Lung (tissue), 11 donors: ENCODE measurements at regions not wholly inside any gene's neighbourhood (a gene's known extent, or its start where the extent isn't known, plus 50 kb on each side); places are given as distances from the start of the nearest gene placed in this dataset.

Source experiments
- ATAC-seq: fragments of 200-7000 bp; cut with Tn5 transposase; one replicate; pipeline ENCODE4 v1.9.1; 2020; ENCODE audit warnings: moderate number of reproducible peaks; ENCODE audit not compliant: insufficient read depth, low FRiP score
- DNase-seq, 3 donors: peaks; one replicate each; pipeline ENCODE4 v3.0.0-alpha.2; 2013 to 2017
- H3K27ac ChIP-seq, 2 donors: one replicate each; pipeline ENCODE4 v1.5.1; 2013; ENCODE audit warnings: mild to moderate bottlenecking in 2 of 2, moderate library complexity in 2 of 2, control low read depth in 1 of 2, inconsistent platforms in 1 of 2, low read depth in 1 of 2, low read length in 1 of 2
- H3K27me3 ChIP-seq, 3 donors: one replicate each; pipeline ENCODE4 v1.5.1; 2013; ENCODE audit warnings: low read length in 2 of 3; ENCODE audit not compliant: control insufficient read depth in 3 of 3, insufficient read depth in 3 of 3
- H3K36me3 ChIP-seq, 4 donors: one replicate each; pipeline ENCODE4 v1.5.1; 2013; ENCODE audit warnings: low read length in 4 of 4, mild to moderate bottlenecking in 1 of 4, moderate library complexity in 1 of 4; ENCODE audit not compliant: control insufficient read depth in 4 of 4, insufficient read depth in 4 of 4
- H3K4me1 ChIP-seq, 5 donors: one replicate each; pipeline ENCODE4 v1.5.1; 2013; ENCODE audit warnings: low read length in 5 of 5, mild to moderate bottlenecking in 2 of 5, moderate library complexity in 1 of 5; ENCODE audit not compliant: control insufficient read depth in 5 of 5, insufficient read depth in 5 of 5
- H3K4me3 ChIP-seq: one replicate; pipeline ENCODE4 v1.5.1; 2013; ENCODE audit warnings: mild to moderate bottlenecking, control low read depth, moderate library complexity
- H3K9ac ChIP-seq, 2 donors: one replicate each; pipeline ENCODE4 v1.5.1; 2013; ENCODE audit warnings: low read length in 2 of 2, control low read depth in 1 of 2; ENCODE audit not compliant: insufficient read depth in 1 of 2
- H3K9me3 ChIP-seq, 4 donors: one replicate each; pipeline ENCODE4 v1.5.1; 2013; ENCODE audit warnings: low read length in 3 of 4, mild to moderate bottlenecking in 1 of 4, moderate library complexity in 1 of 4; ENCODE audit not compliant: control insufficient read depth in 4 of 4, insufficient read depth in 3 of 4
- WGBS, 2 donors: extraction: QIAGEN DNeasy Blood & Tissue Kit; methylation state at CpG; one replicate each; pipeline ENCODE4 v1.1.7; 2013; 5-methylcytosine and 5-hydroxymethylcytosine counted together
- TF ChIP-seq, protein P1 (sequence below): IDR thresholded peaks from 2 replicates; pipeline ENCODE4 v1.5.1; 2012; ENCODE audit warnings: mild to moderate bottlenecking; ENCODE audit errors: control extremely low read depth, extremely low read depth
- donor health status: control.
- donor health status: control.
- donor health status: Bipolar disorder and iron deficiency.
- donor health status: healthy.
- donor health status: DM: yes; HTN: yes; CAD: no.

DNA sequence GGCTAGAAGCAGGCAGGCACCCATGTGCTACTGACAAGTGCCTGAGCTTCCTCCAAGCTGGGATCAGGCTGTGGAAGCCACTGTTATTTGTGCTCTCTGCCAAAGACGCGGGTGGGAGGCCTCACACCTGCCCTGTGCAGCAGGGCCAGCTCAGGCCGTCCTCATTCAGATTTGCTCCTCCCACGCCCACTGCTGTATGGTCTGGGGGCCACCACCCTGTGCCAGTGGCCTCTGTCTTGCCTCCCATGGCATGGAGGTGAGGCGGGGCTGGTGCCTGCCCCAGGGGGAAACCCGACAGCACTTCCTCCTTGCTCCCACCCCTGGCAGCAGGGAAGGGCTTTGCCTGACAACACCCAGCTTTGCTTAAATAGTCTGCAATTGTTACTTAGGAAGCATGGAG is 356.5 kb upstream of the CDH8 start:
- Histone ChIP-seq H3K27me3 (no peaks in the 10 kb centered on the region), H3K9ac (no peak overlapping the region), H3K9me3 (peaks cover 0 to 3% (median 0%) of the 10 kb centered on the region in 4 donors), H3K27ac (no peak overlapping the region), H3K4me3 (no peak overlapping the region), H3K36me3 (no peaks in the 10 kb centered on the region), H3K4me1 (no peaks in the 10 kb centered on the region)
- TF ChIP-seq, protein P1, sequence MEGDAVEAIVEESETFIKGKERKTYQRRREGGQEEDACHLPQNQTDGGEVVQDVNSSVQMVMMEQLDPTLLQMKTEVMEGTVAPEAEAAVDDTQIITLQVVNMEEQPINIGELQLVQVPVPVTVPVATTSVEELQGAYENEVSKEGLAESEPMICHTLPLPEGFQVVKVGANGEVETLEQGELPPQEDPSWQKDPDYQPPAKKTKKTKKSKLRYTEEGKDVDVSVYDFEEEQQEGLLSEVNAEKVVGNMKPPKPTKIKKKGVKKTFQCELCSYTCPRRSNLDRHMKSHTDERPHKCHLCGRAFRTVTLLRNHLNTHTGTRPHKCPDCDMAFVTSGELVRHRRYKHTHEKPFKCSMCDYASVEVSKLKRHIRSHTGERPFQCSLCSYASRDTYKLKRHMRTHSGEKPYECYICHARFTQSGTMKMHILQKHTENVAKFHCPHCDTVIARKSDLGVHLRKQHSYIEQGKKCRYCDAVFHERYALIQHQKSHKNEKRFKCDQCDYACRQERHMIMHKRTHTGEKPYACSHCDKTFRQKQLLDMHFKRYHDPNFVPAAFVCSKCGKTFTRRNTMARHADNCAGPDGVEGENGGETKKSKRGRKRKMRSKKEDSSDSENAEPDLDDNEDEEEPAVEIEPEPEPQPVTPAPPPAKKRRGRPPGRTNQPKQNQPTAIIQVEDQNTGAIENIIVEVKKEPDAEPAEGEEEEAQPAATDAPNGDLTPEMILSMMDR = no peak
- no peak for DNase-seq
- 72 to 82% methylated on average over 6 of the region's 6 CpGs for WGBS, 2 donors
- ATAC-seq = no peak

DNA sequence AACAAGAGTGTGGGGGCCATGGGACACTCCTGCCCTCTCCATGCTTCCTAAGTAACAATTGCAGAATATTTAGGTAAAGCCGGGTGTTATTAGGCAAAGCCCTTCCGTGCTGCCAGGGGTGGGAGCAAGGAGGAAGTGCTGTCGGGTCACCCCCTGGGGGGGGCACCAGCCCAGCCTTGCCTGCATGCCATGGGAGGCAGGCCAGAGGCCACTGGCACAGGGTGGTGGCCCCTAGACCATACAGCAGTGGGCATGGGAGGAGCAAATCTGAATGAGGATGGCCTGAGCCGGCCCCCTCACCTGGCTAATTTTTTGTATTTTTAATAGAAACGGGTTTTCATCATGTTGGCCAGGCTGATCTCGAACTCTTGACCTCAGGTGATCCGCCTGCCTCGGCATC is 355.7 kb upstream of the CDH8 start:
- TF ChIP-seq, protein P1 = no peak
- no peak for DNase-seq
- no peak overlapping the region for H3K4me3 ChIP-seq
- H3K9me3 ChIP-seq = peaks cover 0 to 3% (median 0%) of the 10 kb centered on the region in 4 donors
- 83 to 85% methylated on average over 8 of the region's 8 CpGs for WGBS, 2 donors
- no peak for ATAC-seq
- H3K36me3 ChIP-seq = no peaks in the 10 kb centered on the region
- H3K27ac ChIP-seq = no peak overlapping the region
- no peak overlapping the region for H3K9ac ChIP-seq
- H3K4me1 ChIP-seq = no peaks in the 10 kb centered on the region
- H3K27me3 ChIP-seq = no peaks in the 10 kb centered on the region

DNA sequence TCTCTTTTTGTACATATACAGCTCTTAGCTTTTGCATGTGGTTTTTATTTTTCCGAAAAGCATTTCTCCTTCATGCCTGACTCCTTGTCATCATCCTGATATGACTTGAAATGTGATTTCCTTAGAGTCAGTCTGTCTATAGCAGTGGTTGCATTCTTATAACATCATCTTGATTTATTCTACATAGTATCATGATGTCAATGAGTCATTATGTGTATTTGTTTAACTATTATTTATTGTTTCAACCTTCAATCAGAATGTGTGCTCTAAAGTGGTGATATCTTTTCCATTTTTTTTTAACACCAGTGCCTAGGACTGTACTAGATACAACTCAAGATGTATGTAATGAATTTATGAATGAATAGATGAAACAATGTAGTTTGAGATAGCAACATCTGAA is 354.9 kb upstream of the CDH8 start:
- ATAC-seq (no peak), DNase-seq (no peak)
- Histone ChIP-seq H3K27me3 (no peaks in the 10 kb centered on the region), H3K4me3 (no peak overlapping the region), H3K4me1 (no peaks in the 10 kb centered on the region), H3K27ac (no peak overlapping the region), H3K9me3 (peaks cover 0 to 3% (median 0%) of the 10 kb centered on the region in 4 donors), H3K9ac (no peak overlapping the region), H3K36me3 (no peaks in the 10 kb centered on the region)
- TF ChIP-seq, protein P1 = no peak
- WGBS, 2 donors = 84 to 86% methylated on average over 1 of the region's 1 CpG

DNA sequence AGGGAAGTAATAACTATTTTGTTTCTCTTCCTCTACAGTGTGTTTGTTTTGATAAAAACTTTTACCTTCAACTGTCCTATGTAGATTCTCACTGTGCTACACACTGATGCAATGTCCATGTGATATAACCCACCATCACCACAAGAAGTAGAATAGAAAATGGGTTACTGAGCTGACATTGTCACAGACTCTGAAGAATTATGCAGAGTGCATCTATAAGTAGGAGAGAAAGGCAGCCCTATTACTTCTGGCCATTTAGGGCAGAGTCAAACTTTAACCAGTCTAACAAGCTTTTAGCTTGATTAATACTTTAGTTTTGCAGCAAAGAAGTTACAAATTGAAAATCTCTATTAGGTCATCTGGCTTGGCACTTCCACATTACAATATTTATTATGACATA is 354.0 kb upstream of the CDH8 start:
- Histone ChIP-seq H3K9ac (no peak overlapping the region), H3K4me3 (no peak overlapping the region), H3K27ac (no peak overlapping the region), H3K4me1 (no peaks in the 10 kb centered on the region), H3K36me3 (no peaks in the 10 kb centered on the region), H3K9me3 (peaks cover 0 to 3% (median 0%) of the 10 kb centered on the region in 4 donors), H3K27me3 (no peaks in the 10 kb centered on the region)
- DNase-seq = no peak
- TF ChIP-seq, protein P1 = no peak
- ATAC-seq = no peak
